ENCODE measurements at regions not wholly inside any gene's neighbourhood (a gene's known extent, or its start where the extent isn't known, plus 50 kb on each side); places are given as distances from the start of the nearest gene placed in this dataset.

GRCh38 chr20:48096212-48096875, 311.1 kb upstream of the SULF2 start:
- TF ChIP-seq POLR2A (IDR thresholded peaks at IDR 0.05; ENCODE audit: low read depth, low read length) (no peak), POLR2AphosphoS5 (IDR thresholded peaks at IDR 0.05; ENCODE audit: low read depth, low read length) (no peak), TAF1 (IDR thresholded peaks at IDR 0.05; ENCODE audit: borderline replicate concordance, low read depth, low read length) (no peak)
